ENCODE measurements at regions not wholly inside any gene's neighbourhood (a gene's known extent, or its start where the extent isn't known, plus 50 kb on each side); places are given as distances from the start of the nearest gene placed in this dataset.

DNA sequence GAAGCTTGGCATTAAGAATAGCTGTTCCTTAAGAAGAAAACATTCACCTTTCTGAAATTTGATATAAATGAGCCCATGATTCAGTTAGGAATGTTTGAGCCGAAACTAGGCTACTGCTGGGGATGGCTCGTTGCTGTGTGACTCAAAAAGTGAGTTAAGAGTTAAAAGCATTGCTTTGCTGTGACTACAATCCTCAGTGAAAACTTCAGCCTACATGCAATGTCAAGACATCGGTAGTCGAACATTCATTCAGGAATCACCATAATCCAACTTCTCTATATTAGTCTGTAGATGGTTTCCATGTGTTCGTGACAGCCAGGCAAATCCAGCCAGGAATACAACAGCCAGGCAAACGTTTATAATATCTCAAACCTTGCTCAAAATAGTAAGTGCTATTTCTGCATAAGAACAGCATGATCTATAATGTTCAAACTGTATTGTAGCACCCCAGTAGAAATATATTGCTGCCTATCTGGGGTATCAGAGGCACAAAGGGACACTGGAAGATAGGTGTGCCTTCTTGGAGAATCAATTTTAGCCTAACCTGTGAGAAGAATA, 1225.1 kb downstream of the CDH8 start:
- TF ChIP-seq, protein P1, sequence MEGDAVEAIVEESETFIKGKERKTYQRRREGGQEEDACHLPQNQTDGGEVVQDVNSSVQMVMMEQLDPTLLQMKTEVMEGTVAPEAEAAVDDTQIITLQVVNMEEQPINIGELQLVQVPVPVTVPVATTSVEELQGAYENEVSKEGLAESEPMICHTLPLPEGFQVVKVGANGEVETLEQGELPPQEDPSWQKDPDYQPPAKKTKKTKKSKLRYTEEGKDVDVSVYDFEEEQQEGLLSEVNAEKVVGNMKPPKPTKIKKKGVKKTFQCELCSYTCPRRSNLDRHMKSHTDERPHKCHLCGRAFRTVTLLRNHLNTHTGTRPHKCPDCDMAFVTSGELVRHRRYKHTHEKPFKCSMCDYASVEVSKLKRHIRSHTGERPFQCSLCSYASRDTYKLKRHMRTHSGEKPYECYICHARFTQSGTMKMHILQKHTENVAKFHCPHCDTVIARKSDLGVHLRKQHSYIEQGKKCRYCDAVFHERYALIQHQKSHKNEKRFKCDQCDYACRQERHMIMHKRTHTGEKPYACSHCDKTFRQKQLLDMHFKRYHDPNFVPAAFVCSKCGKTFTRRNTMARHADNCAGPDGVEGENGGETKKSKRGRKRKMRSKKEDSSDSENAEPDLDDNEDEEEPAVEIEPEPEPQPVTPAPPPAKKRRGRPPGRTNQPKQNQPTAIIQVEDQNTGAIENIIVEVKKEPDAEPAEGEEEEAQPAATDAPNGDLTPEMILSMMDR (conservative IDR thresholded peaks at IDR 0.05; ENCODE audit: low read depth, low read length) = no peak
- TF ChIP-seq EZH2phosphoT487 (IDR thresholded peaks at IDR 0.05; ENCODE audit: borderline replicate concordance, low read length) = no peak

All from PC-3 (cell line).